WI38 (cell line): ENCODE measurements at regions not wholly inside any gene's neighbourhood (a gene's known extent, or its start where the extent isn't known, plus 50 kb on each side); places are given as distances from the start of the nearest gene placed in this dataset.
"Not testable (repeated sequence)": the region's sequence is repeated elsewhere in the genome, so short reads cannot be mapped to it uniquely, and the experiment has no call there.

ENCODE experiments used
- H3K4me3 ChIP-seq: 2 replicates; pipeline ENCODE4 v1.5.1; 2011; ENCODE audit warnings: low read depth, mild to moderate bottlenecking, control low read depth, low read length
- CTCF ChIP-seq: IDR thresholded peaks from 2 replicates; pipeline ENCODE4 v1.5.1; 2012; ENCODE audit warnings: low read depth, mild to moderate bottlenecking, control low read depth, low read length

GRCh38 chr12:9543341-9543740 is 64.4 kb downstream of the KLRB1 start:
- H3K4me3 ChIP-seq: not testable (repeated sequence)

GRCh38 chr12:9542827-9543226 is 64.9 kb downstream of the KLRB1 start:
- not testable (repeated sequence) for H3K4me3 ChIP-seq

GRCh38 chr12:9515925-9516324 is 91.8 kb downstream of the KLRB1 start:
- H3K4me3 ChIP-seq: not testable (repeated sequence)

- H3K4me3 ChIP-seq: not testable (repeated sequence)
Measured at GRCh38 chr12:9512695-9513094, 95.0 kb downstream of the KLRB1 start.

GRCh38 chr12:9510392-9511011 is 97.2 kb downstream of the KLRB1 start:
- H3K4me3 ChIP-seq: not testable (repeated sequence)

- no peak overlapping the region for H3K4me3 ChIP-seq
- no peak for TF ChIP-seq CTCF
Measured at GRCh38 chr12:9509464-9510161, 98.1 kb downstream of the KLRB1 start.

- H3K4me3 ChIP-seq: no peak overlapping the region
- TF ChIP-seq CTCF: no peak
Measured at GRCh38 chr12:9506746-9507145, 101.0 kb downstream of the KLRB1 start.

GRCh38 chr12:9503384-9503783 is 104.3 kb downstream of the KLRB1 start:
- not testable (repeated sequence) for H3K4me3 ChIP-seq

- not testable (repeated sequence) for H3K4me3 ChIP-seq
Measured at GRCh38 chr12:9502845-9503244, 104.9 kb downstream of the KLRB1 start.

GRCh38 chr12:9493325-9493724 is 114.4 kb downstream of the KLRB1 start:
- H3K4me3 ChIP-seq: not testable (repeated sequence)

- not testable (repeated sequence) for H3K4me3 ChIP-seq
Measured at GRCh38 chr12:9481289-9481688, 126.4 kb downstream of the KLRB1 start.

GRCh38 chr12:9474197-9474596 is 133.5 kb downstream of the KLRB1 start:
- not testable (repeated sequence) for H3K4me3 ChIP-seq

- H3K4me3 ChIP-seq: not testable (repeated sequence)
Measured at GRCh38 chr12:9473638-9474037, 134.1 kb downstream of the KLRB1 start.

GRCh38 chr12:9471501-9471900 is 136.2 kb downstream of the KLRB1 start:
- not testable (repeated sequence) for H3K4me3 ChIP-seq

GRCh38 chr12:9470367-9470766 is 137.3 kb downstream of the KLRB1 start:
- not testable (repeated sequence) for H3K4me3 ChIP-seq

- H3K4me3 ChIP-seq: not testable (repeated sequence)
Measured at GRCh38 chr12:9469956-9470355, 137.8 kb downstream of the KLRB1 start.

- H3K4me3 ChIP-seq: not testable (repeated sequence)
Measured at GRCh38 chr12:9469463-9469862, 138.3 kb downstream of the KLRB1 start.
